Pancreas (tissue), 10 donors: ENCODE measurements at regions not wholly inside any gene's neighbourhood (a gene's known extent, or its start where the extent isn't known, plus 50 kb on each side); places are given as distances from the start of the nearest gene placed in this dataset.
A peak's percentile ranks its signal among the peaks of the same experiment; 100 is the strongest.

Experiments
- ATAC-seq, 4 donors: fragments of 200-7000 bp; cut with Tn5 transposase; one replicate each; pipeline versions ENCODE4 v1.8.0 to v1.9.1; 2020; ENCODE audit warnings: mild to moderate bottlenecking in 4 of 4, moderate library complexity in 4 of 4
- DNase-seq, 6 donors: peaks; one replicate each; pipeline ENCODE4 v3.0.0-alpha.2; 2020
- FAIRE-seq: peaks from 2 replicates; lab custom pipeline; 2012; peaks lifted over from hg19 to GRCh38; lab: Jason Lieb, UNC
- H3K27ac ChIP-seq, 4 donors: fragments of 200-600 bp; sonication (generic); 1 replicate in 3 of 4; 2 replicates in 1 of 4; pipeline versions ENCODE4 v1.5.0 to v1.8.0; 2020
- H3K27me3 ChIP-seq, 4 donors: fragments of 200-600 bp; one replicate each; pipeline ENCODE4 v1.8.0; 2021
- H3K36me3 ChIP-seq, 3 donors: fragments of 200-600 bp; sonication (generic) in 1 of 3; one replicate each; pipeline versions ENCODE4 v1.5.0 to v1.8.0; 2020 to 2021
- H3K4me1 ChIP-seq, 3 donors: fragments of 200-600 bp; one replicate each; pipeline ENCODE4 v1.8.0; 2021
- H3K4me3 ChIP-seq, 4 donors: fragments of 200-600 bp; sonication (generic) in 2 of 4; one replicate each; pipeline versions ENCODE4 v1.5.0 to v1.8.0; 2020 to 2021
- H3K9me3 ChIP-seq, 4 donors: fragments of 200-600 bp; one replicate each; pipeline ENCODE4 v1.8.0; 2021
- WGBS, 2 donors: extraction: QIAGEN DNeasy Blood & Tissue Kit; methylation state at CpG; one replicate each; pipeline ENCODE4 v1.1.7; 2013; 5-methylcytosine and 5-hydroxymethylcytosine counted together
- intact Hi-C, 3 donors: fragments of 100-400 bp; cut with DNase I; formaldehyde crosslinking; loops; one replicate each; pipeline versions ENCODE4 v1.11.1 to v1.14.2; 2022
- TF ChIP-seq, protein P1 (sequence below), 4 donors: fragments of 200-600 bp; sonication (generic) in 3 of 4; IDR thresholded peaks; one replicate each; pipeline versions ENCODE4 v1.5.0 to v1.8.0; 2021; ENCODE audit warnings: antibody characterized with exemption in 4 of 4
- donor health status: healthy with polysubstance abuse.
- donor health status: DM: no; HTN: no; CAD: no; lungs with moderate emphysema.
- donor health status: DM: no; HTN: no; CAD: no.
- donor health status: control.
- donor health status: control.
- donor health status: Bipolar disorder and iron deficiency.
- donor health status: DM: yes; HTN: yes; CAD: no.
- donor health status: DM: no; HTN: no; CAD: no.
- donor health status: DM: no; HTN: no; CAD: no.
- donor health status: DM: yes; HTN: yes; CAD: no.

- TF ChIP-seq, protein P1, sequence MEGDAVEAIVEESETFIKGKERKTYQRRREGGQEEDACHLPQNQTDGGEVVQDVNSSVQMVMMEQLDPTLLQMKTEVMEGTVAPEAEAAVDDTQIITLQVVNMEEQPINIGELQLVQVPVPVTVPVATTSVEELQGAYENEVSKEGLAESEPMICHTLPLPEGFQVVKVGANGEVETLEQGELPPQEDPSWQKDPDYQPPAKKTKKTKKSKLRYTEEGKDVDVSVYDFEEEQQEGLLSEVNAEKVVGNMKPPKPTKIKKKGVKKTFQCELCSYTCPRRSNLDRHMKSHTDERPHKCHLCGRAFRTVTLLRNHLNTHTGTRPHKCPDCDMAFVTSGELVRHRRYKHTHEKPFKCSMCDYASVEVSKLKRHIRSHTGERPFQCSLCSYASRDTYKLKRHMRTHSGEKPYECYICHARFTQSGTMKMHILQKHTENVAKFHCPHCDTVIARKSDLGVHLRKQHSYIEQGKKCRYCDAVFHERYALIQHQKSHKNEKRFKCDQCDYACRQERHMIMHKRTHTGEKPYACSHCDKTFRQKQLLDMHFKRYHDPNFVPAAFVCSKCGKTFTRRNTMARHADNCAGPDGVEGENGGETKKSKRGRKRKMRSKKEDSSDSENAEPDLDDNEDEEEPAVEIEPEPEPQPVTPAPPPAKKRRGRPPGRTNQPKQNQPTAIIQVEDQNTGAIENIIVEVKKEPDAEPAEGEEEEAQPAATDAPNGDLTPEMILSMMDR (IDR thresholded peaks at IDR 0.05), result no peak
- ATAC-seq (no peak), FAIRE-seq (no peak), DNase-seq (no peak)
- no peak overlapping the region for H3K4me3 ChIP-seq
- H3K9me3 ChIP-seq, result no peaks in the 10 kb centered on the region
- no peaks in the 10 kb centered on the region for H3K4me1 ChIP-seq
- WGBS, 2 donors, result 58 to 70% methylated on average over 12 of the region's 12 CpGs
- intact Hi-C loops, result no loop called here
- H3K36me3 ChIP-seq, result no peaks in the 10 kb centered on the region
- H3K27me3 ChIP-seq, result no peaks in the 10 kb centered on the region
- no peak overlapping the region for H3K27ac ChIP-seq
Measured at GRCh38 chr12:131606218-131606901, 104.5 kb upstream of the SFSWAP start.

- intact Hi-C loops, result no loop called here
- WGBS, 2 donors, result 52 to 57% methylated on average over 8 of the region's 8 CpGs
- Histone ChIP-seq H3K36me3 (no peaks in the 10 kb centered on the region), H3K27ac (no peak overlapping the region), H3K27me3 (no peaks in the 10 kb centered on the region), H3K9me3 (no peaks in the 10 kb centered on the region), H3K4me1 (no peaks in the 10 kb centered on the region), H3K4me3 (no peak overlapping the region)
- FAIRE-seq (no peak), ATAC-seq (no peak), DNase-seq (no peak)
- TF ChIP-seq, protein P1 (IDR thresholded peaks at IDR 0.05), result no peak
Measured at GRCh38 chr12:131607658-131608447, 103.0 kb upstream of the SFSWAP start.

DNA sequence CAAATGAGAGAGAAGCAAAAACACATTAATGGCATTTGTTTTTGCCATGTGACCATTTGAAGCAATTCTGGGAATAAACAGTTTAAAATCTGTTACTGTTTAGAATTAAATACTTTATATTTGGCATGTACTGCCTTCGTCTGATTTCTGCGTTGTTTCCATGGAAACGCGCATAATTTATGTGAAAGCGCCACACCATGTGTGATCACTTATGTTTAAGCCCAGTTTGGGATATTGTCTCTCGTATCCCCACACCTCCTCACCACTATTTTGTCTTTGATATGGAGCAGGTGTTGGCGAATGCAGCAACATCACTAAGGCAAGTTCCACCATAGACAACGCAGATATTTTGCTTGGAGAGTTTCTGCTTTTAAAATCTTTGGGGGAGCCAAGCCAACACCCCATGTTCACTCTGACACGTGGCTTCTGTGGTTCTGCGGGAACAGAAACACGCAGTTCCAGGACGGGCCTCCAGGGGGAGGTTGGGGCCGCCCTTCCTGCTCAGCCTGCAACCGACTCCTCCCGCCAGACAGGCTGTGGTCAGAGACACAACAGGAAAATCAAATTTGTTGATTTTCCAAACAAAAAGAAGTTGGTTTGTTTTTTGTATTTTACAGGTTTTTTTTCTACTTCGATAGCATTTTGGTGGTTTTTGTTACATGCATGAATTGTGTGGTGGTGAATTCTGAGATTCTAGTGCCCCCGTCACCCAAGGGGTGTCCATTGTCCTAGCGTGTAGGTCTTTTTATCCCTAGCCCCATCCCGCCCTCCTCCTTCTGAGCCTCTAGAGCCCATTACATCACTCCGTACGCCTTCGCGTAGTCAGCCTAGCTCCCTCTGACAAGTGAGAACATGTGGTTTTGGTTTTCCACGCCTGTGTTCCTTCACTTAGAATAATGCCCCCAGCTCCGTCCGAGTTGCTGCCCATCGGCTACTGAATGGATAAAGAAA is 101.9 kb upstream of the SFSWAP start:
- ATAC-seq (peak; percentile 55 to 96 (median 88)), FAIRE-seq (no peak), DNase-seq (peak in 5 of 6 donors; percentile 29 to 76 (median 61))
- 34 to 37% methylated on average over 27 of the region's 27 CpGs for WGBS, 2 donors
- Histone ChIP-seq H3K36me3 (no peaks in the 10 kb centered on the region), H3K27ac (no peak overlapping the region), H3K27me3 (no peaks in the 10 kb centered on the region), H3K4me1 (no peaks in the 10 kb centered on the region), H3K4me3 (no peak overlapping the region), H3K9me3 (no peaks in the 10 kb centered on the region)
- intact Hi-C loops, result no loop called here
- TF ChIP-seq, protein P1 (IDR thresholded peaks at IDR 0.05), result peak; percentile 40 to 70 (median 60)

DNA sequence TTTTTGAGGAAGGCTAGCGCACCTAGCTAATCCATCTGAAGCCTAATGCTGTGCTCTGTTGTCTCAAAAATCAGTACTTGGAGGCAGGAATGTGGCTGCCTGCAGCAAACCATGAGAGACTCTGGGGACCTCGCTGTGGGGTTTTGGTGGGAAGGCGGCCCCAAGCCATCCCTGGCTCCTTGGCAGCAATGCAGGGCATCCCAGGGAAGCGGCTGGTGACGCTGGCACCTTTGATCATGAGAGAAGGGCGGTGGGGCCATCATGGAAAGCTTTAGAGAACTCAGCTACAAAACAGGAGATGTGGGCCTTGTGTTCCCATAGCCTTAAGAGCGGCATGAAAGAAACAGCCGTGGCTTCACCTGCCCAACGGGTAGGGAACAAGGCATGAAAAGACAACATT is 101.1 kb upstream of the SFSWAP start:
- H3K36me3 ChIP-seq, result no peaks in the 10 kb centered on the region
- intact Hi-C loops, result no loop called here
- TF ChIP-seq, protein P1 (IDR thresholded peaks at IDR 0.05), result no peak
- DNase-seq (no peak), FAIRE-seq (no peak), ATAC-seq (no peak)
- WGBS, 2 donors, result 80 to 86% methylated on average over 9 of the region's 9 CpGs
- H3K27ac ChIP-seq, result no peak overlapping the region
- no peak overlapping the region for H3K4me3 ChIP-seq
- H3K9me3 ChIP-seq, result no peaks in the 10 kb centered on the region
- no peaks in the 10 kb centered on the region for H3K27me3 ChIP-seq
- no peaks in the 10 kb centered on the region for H3K4me1 ChIP-seq
